HCT116 (cell line): ENCODE measurements at regions not wholly inside any gene's neighbourhood (a gene's known extent, or its start where the extent isn't known, plus 50 kb on each side); places are given as distances from the start of the nearest gene placed in this dataset.

Source experiments
- ATAC-seq: fragments of 200-7000 bp; cut with Tn5 transposase; 2 replicates; pipeline ENCODE4 v1.9.1; 2020; ENCODE audit warnings: mild to moderate bottlenecking, moderate library complexity
- BruUV-seq: library from RNA; stranded (reverse); fragments of 400-500 nt; replicated peaks from 2 replicates; lab custom pipeline; 2021; lab: Mats Ljungman, UMichigan
- CTCF ChIA-PET: fragments of 300-600 bp; sonication (Branson Sonifier 250); formaldehyde crosslinking; loops from one replicate; lab custom pipeline; 2021; ENCODE audit warnings: antibody characterized with exemption; lab: Charles Lee
- POLR2A ChIA-PET: fragments of 300-600, 350-600 bp; sonication (Branson Sonifier 250); formaldehyde crosslinking; loops from one replicate; lab custom pipeline; 2021; ENCODE audit warnings: antibody characterized with exemption; lab: Charles Lee
- RAD21 ChIA-PET, 2 experiments: fragments of 300-600 bp; sonication (Branson Sonifier 250); formaldehyde crosslinking; loops; one replicate each; lab custom pipeline; 2023; ENCODE audit warnings: low total read pairs in 2 of 2; ENCODE audit not compliant: uncharacterized antibody in 2 of 2, unreplicated experiment in 2 of 2, low non-redundant PET in 1 of 2; lab: Charles Lee
- DNase-seq: peaks from one replicate; pipeline ENCODE4 v3.0.0-alpha.2; 2010; ENCODE audit warnings: low read depth, low spot score
- H2AFZ ChIP-seq: fragments of 200-600 bp; shearing (Covaris generic), sonication (generic); 2 replicates; pipeline ENCODE4 v1.6.1; 2017; ENCODE audit warnings: low read depth, mixed run types, mixed read lengths, antibody characterized with exemption, low read length; ENCODE audit not compliant: poor library complexity, severe bottlenecking
- H3K27ac ChIP-seq: 2 replicates; pipeline ENCODE4 v1.5.1; 2012; ENCODE audit warnings: low read depth, low read length
- H3K27me3 ChIP-seq: fragments of 200-600 bp; sonication (generic); 2 replicates; pipeline ENCODE4 v1.6.1; 2016; ENCODE audit warnings: mixed run types, low read length, mixed read lengths; ENCODE audit not compliant: insufficient read depth
- H3K36me3 ChIP-seq, 2 experiments: fragments of 200-500 bp in 1 of 2; fragments of 200-600 bp in 1 of 2; sonication (Bioruptor generic) in 1 of 2; sonication (generic) in 1 of 2; 2 replicates each; pipeline versions ENCODE4 v1.5.1 to v1.6.1; 2014 to 2016; ENCODE audit warnings: low read length in 2 of 2, inconsistent platforms in 1 of 2, mixed read lengths in 1 of 2, mixed run types in 1 of 2; ENCODE audit not compliant: insufficient read depth in 2 of 2, control insufficient read depth in 1 of 2
- H3K4me1 ChIP-seq, 2 experiments: fragments of 200-600 bp in 1 of 2; sonication (generic) in 1 of 2; 2 replicates each; pipeline versions ENCODE4 v1.5.1 to v1.6.1; 2012 to 2017; ENCODE audit warnings: low read length in 2 of 2, inconsistent platforms in 1 of 2, mild to moderate bottlenecking in 1 of 2, mixed read lengths in 1 of 2, mixed run types in 1 of 2, moderate library complexity in 1 of 2; ENCODE audit not compliant: insufficient read depth in 2 of 2, control insufficient read depth in 1 of 2
- H3K4me2 ChIP-seq: fragments of 200-600 bp; sonication (generic); 2 replicates; pipeline ENCODE4 v1.6.1; 2017; ENCODE audit warnings: mixed run types, low read length, mixed read lengths
- H3K4me3 ChIP-seq, 2 experiments: fragments of 200-600 bp in 1 of 2; sonication (generic) in 1 of 2; replicated peaks in 1 of 2; 2 replicates each; pipeline ENCODE4 v1.5.1; 2011 to 2016; ENCODE audit warnings: low read length in 2 of 2, control low read depth in 1 of 2, low read depth in 1 of 2, mild to moderate bottlenecking in 1 of 2, mixed read lengths in 1 of 2, mixed run types in 1 of 2
- H3K79me2 ChIP-seq: fragments of 200-600 bp; sonication (generic); 2 replicates; pipeline ENCODE4 v1.6.1; 2017; ENCODE audit warnings: mild to moderate bottlenecking, mixed run types, low read length, moderate library complexity, mixed read lengths; ENCODE audit not compliant: insufficient read depth
- H3K9ac ChIP-seq: fragments of 200-600 bp; sonication (generic); 2 replicates; pipeline ENCODE4 v1.6.1; 2016; ENCODE audit warnings: low read length, mixed read lengths
- H3K9me2 ChIP-seq: fragments of 200-600 bp; sonication (generic), shearing (Covaris generic); 2 replicates; pipeline ENCODE4 v1.6.1; 2017; ENCODE audit warnings: mixed run types, mild to moderate bottlenecking, moderate library complexity; ENCODE audit not compliant: insufficient read depth
- H3K9me3 ChIP-seq, 2 experiments: fragments of 200-500 bp in 1 of 2; fragments of 200-600 bp in 1 of 2; sonication (Bioruptor generic) in 1 of 2; sonication (generic) in 1 of 2; 2 replicates each; pipeline ENCODE4 v1.6.1; 2014 to 2017; ENCODE audit warnings: low read length in 2 of 2, mixed read lengths in 2 of 2, inconsistent platforms in 1 of 2, low read depth in 1 of 2, mild to moderate bottlenecking in 1 of 2, mixed run types in 1 of 2, moderate library complexity in 1 of 2; ENCODE audit not compliant: control insufficient read depth in 1 of 2, insufficient read depth in 1 of 2
- H4K20me1 ChIP-seq: fragments of 200-600 bp; sonication (generic), shearing (Covaris generic); 2 replicates; pipeline ENCODE4 v1.6.1; 2017; ENCODE audit warnings: mixed run types, mild to moderate bottlenecking, moderate library complexity; ENCODE audit not compliant: insufficient read depth
- ELF1 ChIP-seq: IDR thresholded peaks from 2 replicates; pipeline ENCODE4 v1.6.1; 2012; ENCODE audit warnings: low read depth, borderline replicate concordance
- EZH2 ChIP-seq: fragments of 200-600 bp; sonication (generic); IDR thresholded peaks from 2 replicates; pipeline ENCODE4 v1.6.1; 2017; ENCODE audit warnings: antibody characterized with exemption, mixed run types
- EZH2phosphoT487 ChIP-seq: fragments of 200-600 bp; IDR thresholded peaks from 2 replicates; pipeline ENCODE4 v1.6.1; 2018; ENCODE audit warnings: antibody characterized with exemption, borderline replicate concordance
- RAD21 ChIP-seq: IDR thresholded peaks from 2 replicates; pipeline ENCODE4 v1.6.1; 2012; ENCODE audit warnings: low read depth, mild to moderate bottlenecking
- SIN3A ChIP-seq: IDR thresholded peaks from 2 replicates; pipeline ENCODE4 v1.6.1; 2012; ENCODE audit warnings: low read depth
- SP1 ChIP-seq: IDR thresholded peaks from 2 replicates; pipeline ENCODE4 v1.6.1; 2012; ENCODE audit warnings: low read depth
- SRF ChIP-seq: IDR thresholded peaks from 2 replicates; pipeline ENCODE4 v1.6.1; 2012; ENCODE audit warnings: low read depth
- TCF7L2 ChIP-seq: IDR thresholded peaks from 2 replicates; pipeline ENCODE4 v1.7.0; 2011; ENCODE audit warnings: borderline replicate concordance, inconsistent platforms; ENCODE audit not compliant: insufficient read depth, insufficient read length; ENCODE audit errors: extremely low read depth
- ZFX ChIP-seq: fragments of 450-650 bp; IDR thresholded peaks from 2 replicates; pipeline ENCODE4 v1.6.1; 2017
- intact Hi-C: fragments of 100-400 bp; cut with micrococcal nuclease; formaldehyde crosslinking; loops from 2 replicates; pipeline ENCODE4 v1.10.0; 2022
- TF ChIP-seq, protein P1 (sequence below): IDR thresholded peaks from 2 replicates; pipeline ENCODE4 v1.6.1; 2012

DNA sequence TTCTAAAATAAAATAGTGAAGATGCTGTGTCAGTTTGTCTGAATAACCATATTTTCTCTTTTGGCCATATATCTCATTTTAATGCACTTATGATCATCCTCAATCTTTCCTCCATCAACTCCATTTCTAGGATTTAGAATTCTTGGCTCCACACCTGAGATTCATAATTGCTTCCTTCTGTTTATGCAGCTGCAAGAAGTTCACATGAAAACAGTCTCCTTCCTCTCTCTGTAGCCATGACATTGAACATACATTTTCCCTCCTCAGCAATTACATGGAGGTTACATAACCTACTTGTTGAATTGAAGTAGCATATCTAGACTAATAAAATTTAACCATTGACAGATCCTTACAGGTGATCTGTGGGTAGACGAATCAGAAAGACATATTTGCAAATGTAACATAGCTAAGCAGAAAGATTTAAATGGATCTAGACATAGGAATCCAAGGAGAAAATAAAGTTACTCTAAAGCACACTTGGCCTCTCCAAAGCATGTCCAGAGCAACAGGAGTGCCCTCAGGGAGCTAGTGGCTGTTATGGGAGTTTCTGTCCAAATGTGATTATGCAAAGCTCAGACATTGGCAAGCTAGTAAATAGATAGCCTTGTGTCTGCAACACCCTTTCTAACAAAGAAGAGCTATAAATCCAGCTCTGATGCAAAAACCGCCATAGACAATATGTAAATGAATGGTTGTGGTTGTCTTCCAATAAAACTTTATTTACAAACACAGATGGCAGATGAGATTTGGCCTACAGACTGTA, 119.9 kb upstream of the MPPED2 start:
- no peak for TF ChIP-seq SP1
- POLR2A ChIA-PET: no interaction called here

DNA sequence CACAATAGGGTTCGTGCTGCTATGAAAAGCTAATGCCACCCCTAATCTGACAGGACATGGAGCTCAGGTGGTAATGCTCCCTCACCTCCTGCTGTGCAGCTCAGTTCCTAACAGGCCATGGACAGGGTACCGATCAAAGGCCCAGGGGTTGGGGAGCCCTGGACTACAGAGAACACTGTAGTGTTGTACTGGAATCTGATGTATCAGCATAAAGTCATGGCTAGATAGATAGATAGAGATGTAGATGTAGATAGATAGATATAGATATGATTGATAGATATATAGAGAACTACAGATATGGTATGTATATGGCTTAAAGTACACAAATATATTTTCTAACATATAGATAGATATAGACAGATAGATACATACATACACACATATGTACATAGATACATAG, 112.3 kb upstream of the MPPED2 start:
- ATAC-seq: no peak
- no peaks in the 10 kb centered on the region for H3K9me2 ChIP-seq
- CTCF ChIA-PET: no interaction called here
- POLR2A ChIA-PET: no interaction called here
- H3K79me2 ChIP-seq: no peaks in the 10 kb centered on the region
- no TSS peak for BruUV-seq
- no peaks in the 10 kb centered on the region for H3K9me3 ChIP-seq
- H3K36me3 ChIP-seq: no peaks in the 10 kb centered on the region
- no peaks in the 10 kb centered on the region for H3K4me1 ChIP-seq
- H3K4me2 ChIP-seq: no peak overlapping the region
- no peak overlapping the region for H3K9ac ChIP-seq
- H3K4me3 ChIP-seq: no peak overlapping the region
- H3K27me3 ChIP-seq: no peaks in the 10 kb centered on the region
- no peak for DNase-seq
- RAD21 ChIA-PET: no interaction called here
- TF ChIP-seq ZFX: no peak
- TF ChIP-seq SIN3A: no peak
- no peak for TF ChIP-seq EZH2phosphoT487
- TF ChIP-seq, protein P1, sequence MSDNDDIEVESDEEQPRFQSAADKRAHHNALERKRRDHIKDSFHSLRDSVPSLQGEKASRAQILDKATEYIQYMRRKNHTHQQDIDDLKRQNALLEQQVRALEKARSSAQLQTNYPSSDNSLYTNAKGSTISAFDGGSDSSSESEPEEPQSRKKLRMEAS: no peak
- no peak for TF ChIP-seq EZH2
- TF ChIP-seq SRF: no peak
- TF ChIP-seq SP1: no peak
- TF ChIP-seq ELF1: no peak
- no peak for TF ChIP-seq TCF7L2
- TF ChIP-seq RAD21: no peak
- TF ChIP-seq, all 23 proteins: peak for 0
- Histone ChIP-seq H4K20me1 (no peaks in the 10 kb centered on the region), H2AFZ (no peak overlapping the region), H3K27ac (no peak overlapping the region)
- intact Hi-C loops: no loop called here

More for the DNA sequence above, 119.9 kb upstream of the MPPED2 start:
- ATAC-seq (no peak), DNase-seq (no peak)
- RAD21 ChIA-PET: no interaction called here
- Histone ChIP-seq H3K36me3 (no peaks in the 10 kb centered on the region), H3K79me2 (no peaks in the 10 kb centered on the region), H3K4me3 (no peak overlapping the region), H3K4me1 (no peaks in the 10 kb centered on the region), H3K27me3 (no peaks in the 10 kb centered on the region), H3K9me2 (no peaks in the 10 kb centered on the region), H3K4me2 (no peak overlapping the region), H2AFZ (no peak overlapping the region), H3K27ac (no peak overlapping the region), H3K9me3 (no peaks in the 10 kb centered on the region), H3K9ac (no peak overlapping the region), H4K20me1 (no peaks in the 10 kb centered on the region)
- CTCF ChIA-PET: no interaction called here
- intact Hi-C loops: no loop called here
- no TSS peak for BruUV-seq
